H54 (cell line): ENCODE measurements at regions not wholly inside any gene's neighbourhood (a gene's known extent, or its start where the extent isn't known, plus 50 kb on each side); places are given as distances from the start of the nearest gene placed in this dataset.

Experiments used
- DNase-seq: peaks from one replicate; pipeline ENCODE4 v3.0.0; 2011; ENCODE audit warnings: low spot score, mixed read lengths; ENCODE audit not compliant: insufficient read length
- FAIRE-seq: peaks from 3 replicates; lab custom pipeline; 2011; peaks lifted over from hg19 to GRCh38; lab: Jason Lieb, UNC
- POLR2A ChIP-seq: IDR thresholded peaks from 2 replicates; pipeline ENCODE4 v1.6.1; 2011; ENCODE audit warnings: low read depth, mild to moderate bottlenecking, low read length

DNA sequence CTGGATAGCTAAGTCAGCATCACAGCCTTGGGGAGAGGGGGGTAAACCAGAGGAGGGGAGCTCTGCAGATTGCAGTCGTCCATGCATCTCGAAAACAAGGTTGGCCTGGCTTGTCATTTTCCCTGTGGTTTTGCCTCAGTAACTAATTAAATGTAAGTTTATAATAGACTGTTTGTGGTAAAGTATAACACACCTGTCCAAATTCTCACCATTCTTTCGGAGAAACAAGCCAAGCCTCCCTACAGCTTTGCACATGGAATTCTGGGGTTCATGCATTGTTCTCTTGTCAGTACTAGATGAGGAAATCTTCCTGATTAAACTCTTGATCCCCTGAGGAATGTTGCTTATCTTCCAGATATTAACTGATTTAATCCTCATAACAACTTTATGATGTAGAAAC is 1065.2 kb upstream of the FAM98A start:
- FAIRE-seq (no peak), DNase-seq (no peak)
- TF ChIP-seq POLR2A = no peak

DNA sequence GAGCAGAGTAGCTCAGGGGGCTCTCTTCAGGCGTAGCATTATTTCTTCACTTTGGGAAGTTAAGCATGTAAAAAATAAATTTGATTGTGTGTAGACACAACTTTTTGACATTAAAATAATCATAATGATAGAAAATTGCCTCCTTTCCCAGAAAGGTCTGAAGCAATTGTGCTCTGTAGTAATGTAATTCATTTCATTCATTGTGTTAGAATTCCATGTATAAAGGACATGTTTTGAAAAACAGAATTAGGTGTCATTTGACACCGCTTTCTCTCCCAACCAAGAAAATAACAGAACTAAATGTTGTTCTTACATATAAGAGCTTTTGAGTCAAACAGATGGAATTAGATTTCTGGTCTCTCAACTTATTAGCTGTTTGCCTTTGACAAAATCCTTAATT is 1064.2 kb upstream of the FAM98A start:
- DNase-seq = no peak
- TF ChIP-seq POLR2A = no peak
- no peak for FAIRE-seq

DNA sequence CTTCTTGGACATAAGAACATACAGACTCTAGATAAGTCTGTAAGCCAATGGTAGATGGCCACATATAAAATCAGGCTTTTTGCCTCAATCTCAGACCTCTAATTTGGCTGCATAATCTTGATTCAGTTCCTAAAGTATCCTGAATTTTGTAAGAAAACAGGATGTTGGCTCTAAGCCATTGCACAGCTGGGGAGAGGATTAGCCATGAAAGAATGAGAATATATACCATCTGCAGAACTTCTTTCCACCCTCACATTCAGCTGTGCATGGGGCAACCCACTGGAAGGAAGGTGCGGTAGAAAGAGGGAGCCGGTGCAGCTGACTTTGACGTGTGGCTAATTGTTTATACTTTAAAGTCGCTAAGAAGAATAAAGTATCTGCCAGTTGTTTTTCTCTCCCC is 1061.6 kb upstream of the FAM98A start:
- no peak for DNase-seq
- FAIRE-seq = no peak
- no peak for TF ChIP-seq POLR2A

DNA sequence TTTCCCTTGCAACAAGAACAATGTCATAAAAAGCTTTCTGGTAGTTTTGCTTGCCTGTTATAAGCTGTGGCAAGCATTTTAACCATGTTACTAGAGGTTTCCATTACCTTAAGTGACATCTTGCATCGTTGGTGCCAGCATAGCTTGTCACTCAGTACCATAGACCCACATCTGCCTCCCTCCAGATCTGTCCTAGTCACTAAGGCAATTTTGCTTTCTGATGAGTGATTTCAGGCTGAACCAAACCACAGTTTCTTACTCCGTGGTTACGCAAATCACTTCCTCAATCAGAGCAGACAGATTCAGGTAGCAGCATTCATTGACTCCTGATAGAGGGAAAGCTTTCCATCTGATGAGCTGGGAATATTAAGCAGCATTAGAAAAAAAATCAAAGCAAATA is 1057.5 kb upstream of the FAM98A start:
- FAIRE-seq = no peak

DNA sequence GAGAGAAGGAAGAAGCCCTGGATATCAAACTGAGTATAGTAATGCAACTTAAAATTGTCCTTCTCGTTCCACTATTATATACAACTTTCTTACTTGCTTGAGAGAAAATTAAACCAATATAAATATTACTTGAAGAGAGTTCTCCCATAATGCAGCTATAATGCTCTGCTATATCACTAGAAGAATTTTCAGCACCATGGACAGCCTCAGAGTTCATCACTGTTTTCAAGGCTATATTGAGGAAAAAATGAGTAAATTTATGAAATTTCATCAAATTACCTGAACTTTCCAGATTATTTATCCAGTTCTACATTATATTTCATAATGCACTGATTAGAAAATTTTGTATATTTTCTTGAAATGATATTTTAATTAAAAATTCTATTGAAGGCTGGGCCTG is 1053.5 kb upstream of the FAM98A start:
- no peak for DNase-seq
- no peak for FAIRE-seq
- TF ChIP-seq POLR2A = no peak

More for the DNA sequence above, 1057.5 kb upstream of the FAM98A start:
- DNase-seq = no peak
- TF ChIP-seq POLR2A = no peak

DNA sequence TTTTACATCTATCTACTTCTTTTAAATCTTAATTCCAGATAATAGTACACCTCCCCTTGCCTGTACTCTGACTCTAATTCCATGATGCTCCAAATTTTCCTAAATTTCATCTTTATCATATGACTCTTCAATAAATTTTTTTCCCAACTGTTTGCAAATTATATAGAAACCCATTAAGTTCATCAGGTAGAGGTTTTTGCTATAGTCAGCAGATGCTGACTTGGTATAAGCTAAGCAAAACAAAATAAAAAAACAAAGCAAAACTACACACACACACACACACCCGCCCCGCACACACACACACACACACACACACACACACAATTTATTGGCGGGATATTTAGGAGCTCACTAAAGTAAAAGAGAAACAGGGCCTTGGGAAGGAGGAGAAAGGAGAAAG is 1047.8 kb upstream of the FAM98A start:
- FAIRE-seq (no peak), DNase-seq (no peak)
- TF ChIP-seq POLR2A = no peak

DNA sequence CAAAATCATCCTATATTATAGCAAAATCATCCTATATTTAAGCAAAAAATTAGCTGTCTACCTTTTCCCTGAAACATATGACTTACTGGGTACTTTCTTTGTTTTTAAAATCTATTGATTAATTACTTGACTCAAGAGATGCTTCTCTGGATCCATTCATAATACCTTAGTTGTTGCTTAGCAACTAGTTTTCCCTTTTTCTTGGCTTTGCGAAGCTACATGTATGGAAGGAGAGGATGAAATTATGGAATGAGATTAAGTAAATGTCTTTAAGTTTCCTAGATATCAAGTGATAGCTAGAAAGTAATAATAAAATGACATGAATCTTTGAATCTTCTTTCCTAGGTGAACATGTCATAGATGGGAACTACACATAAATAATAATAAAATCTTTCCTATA is 1033.2 kb upstream of the FAM98A start:
- TF ChIP-seq POLR2A = no peak
- DNase-seq = no peak
- no peak for FAIRE-seq

DNA sequence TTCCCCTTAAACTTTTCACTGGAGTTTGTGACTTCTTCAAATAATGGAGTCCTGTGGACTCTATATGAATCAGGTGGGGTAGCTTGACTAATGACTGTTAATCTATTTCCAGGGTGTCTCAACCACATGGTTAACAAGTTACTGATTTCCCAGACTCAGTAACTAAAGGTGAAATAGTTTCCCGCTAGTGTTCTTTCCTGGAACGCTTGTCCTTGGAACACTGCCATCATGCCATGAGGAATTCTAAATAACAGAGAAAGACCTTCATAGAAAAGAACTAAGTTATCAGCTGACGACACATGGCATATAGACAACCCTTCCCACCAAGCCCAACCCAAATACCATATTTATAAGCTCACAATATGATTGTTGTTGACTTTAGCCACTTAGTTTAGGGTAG is 1027.9 kb upstream of the FAM98A start:
- no peak for FAIRE-seq
- no peak for TF ChIP-seq POLR2A
- DNase-seq = no peak

DNA sequence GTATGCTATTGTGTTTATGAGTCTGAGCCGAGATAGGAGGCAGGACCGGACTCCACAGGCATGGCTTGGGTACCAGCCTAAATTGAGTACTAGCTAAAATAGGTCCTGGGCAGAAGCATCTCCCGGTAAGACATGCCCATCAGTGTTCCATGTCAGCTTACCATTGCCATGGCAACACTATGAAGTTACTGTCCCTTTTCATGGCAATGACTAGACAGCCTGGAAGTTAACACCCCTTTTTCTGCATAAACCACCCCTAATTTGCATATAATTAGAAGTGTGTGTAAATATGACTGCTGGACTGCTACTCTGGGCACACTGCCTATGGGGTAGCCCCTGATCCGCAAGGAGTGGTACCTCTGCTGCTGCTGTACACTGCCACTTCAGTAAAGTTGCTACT is 1005.1 kb upstream of the FAM98A start:
- DNase-seq (no peak), FAIRE-seq (no peak)
- no peak for TF ChIP-seq POLR2A

DNA sequence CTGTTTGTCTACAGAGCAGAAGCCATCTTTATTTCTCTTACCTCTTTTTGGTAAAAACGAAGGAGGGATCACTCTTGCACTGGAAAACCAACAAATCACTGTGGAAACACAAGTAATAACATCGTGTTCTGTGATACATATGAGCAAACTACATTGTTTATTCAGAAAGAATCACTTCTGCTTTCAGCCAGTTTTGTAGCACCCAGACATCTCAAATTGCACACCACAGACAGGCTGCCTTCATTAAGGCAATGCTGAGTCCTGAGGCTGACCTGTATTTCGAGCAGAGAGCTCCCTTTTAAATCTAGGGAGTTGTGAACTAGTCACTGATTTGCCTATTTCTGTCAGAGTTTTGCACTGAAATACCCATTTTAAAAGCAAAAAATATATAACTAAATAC is 1003.2 kb upstream of the FAM98A start:
- TF ChIP-seq POLR2A = no peak
- no peak for FAIRE-seq
- DNase-seq = no peak

DNA sequence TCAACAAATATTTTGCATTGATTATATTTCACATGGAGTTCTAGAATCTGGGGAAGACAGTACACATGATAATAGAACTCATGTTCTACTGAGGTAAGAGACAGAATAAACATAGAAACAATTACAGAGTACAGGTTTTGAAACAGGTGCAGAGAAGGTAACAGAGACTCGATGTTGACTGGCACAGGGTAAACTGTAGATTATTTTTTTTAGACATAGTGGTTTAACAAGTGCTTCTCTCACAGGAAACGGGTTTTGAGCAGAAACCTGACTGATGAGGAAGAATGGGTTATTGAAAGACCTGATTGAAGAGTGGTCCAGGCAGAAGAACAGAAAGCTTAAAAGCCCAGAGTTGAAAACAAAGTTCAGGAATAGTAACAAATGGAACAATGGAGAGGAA is 1002.5 kb upstream of the FAM98A start:
- no peak for FAIRE-seq
- DNase-seq = no peak
- no peak for TF ChIP-seq POLR2A

DNA sequence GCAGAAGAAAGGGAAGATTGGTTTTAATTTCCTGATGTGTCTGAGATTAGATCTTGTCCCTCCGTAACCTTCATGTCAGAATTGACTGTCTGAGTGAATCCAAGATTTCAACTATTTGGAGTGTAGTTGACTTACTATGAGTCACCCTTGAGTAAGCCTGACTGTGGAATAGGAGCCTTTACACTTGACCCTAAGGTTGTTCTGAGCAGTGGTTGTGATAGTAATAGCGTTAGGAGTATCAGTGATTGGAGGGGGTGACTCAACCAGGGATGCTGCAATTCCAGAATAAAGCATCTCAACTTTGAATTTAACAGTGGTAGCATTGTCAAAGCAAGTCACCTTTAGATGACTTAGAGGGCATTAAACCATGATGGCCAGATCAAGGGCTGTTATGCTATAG is 979.5 kb upstream of the FAM98A start:
- no peak for TF ChIP-seq POLR2A
- FAIRE-seq (no peak), DNase-seq (no peak)

DNA sequence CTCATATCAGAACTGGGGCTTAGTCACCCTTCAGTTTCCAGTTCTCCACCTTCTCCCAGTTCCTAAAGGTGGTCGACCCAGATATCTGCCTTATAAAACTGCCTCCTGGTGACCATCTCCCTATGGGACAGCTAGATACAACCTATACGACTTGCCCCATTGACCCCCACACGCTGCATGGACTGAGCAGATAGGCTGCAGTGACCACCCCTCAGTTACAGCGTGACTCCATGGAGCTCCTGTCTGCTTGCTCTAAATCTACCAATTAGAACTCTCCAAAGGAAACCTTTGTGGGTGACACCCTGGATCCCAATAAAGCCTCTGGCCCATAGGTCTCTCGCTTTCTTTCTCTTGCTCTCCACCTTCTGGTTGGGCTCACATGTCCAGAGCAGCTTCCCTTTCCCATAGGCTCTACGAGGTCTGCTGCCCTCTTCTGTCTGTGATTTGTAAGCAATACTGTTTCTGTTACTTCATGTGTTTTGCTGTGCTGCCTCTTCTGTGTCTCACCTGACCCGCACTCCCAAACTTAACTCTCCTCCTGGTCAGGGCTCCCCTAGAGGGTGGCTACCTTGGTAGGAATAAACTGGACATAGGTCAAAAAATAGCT is 971.3 kb upstream of the FAM98A start:
- no peak for DNase-seq
- TF ChIP-seq POLR2A = no peak
- no peak for FAIRE-seq

DNA sequence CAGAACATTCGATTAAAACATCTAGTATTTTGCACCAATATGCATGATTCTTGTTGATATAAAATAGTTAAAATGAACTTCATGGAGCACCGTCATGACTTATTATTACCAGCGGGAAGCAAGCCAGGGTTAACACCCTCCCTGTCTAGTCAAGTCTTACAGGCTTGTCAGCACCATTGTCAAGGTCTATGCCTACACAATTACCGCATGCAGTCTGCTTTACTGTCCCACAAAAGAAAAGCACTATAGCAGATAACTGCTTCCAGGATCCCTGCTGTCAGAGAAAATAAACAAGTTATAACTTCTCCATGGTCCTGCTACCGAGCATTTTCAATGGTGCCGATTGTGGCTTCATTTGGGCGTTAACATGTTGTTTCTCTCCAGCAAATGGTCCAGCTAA is 968.0 kb upstream of the FAM98A start:
- TF ChIP-seq POLR2A = no peak
- DNase-seq (no peak), FAIRE-seq (no peak)

DNA sequence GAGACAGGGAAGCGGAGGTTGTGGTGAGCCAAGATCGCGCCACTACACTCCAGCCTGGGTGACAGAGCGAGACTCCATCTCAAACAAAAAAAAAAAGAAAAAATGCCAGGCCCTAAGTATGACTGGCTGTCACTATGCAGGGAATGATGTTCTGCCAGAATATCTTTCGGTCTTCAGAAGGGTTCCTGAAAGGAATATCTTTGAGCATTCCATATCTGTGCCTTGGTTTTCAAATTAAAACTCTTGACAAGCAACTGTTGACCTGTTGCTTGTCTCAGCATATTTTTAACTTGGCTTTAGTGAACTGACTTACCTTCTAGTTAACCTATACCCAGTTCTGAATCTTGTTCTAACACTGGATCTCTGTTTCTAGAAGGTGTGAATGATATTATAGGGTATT is 953.2 kb upstream of the FAM98A start:
- DNase-seq (no peak), FAIRE-seq (no peak)

More for the DNA sequence above, 953.2 kb upstream of the FAM98A start:
- no peak for TF ChIP-seq POLR2A
